NCI-H1417 (cell line): ENCODE measurements at regions not wholly inside any gene's neighbourhood (a gene's known extent, or its start where the extent isn't known, plus 50 kb on each side); places are given as distances from the start of the nearest gene placed in this dataset.

ENCODE experiments used
- DNase-seq, 3 experiments: peaks; one replicate each; lab custom pipeline; 2025; lab: John Stamatoyannopoulos, UW

DNA sequence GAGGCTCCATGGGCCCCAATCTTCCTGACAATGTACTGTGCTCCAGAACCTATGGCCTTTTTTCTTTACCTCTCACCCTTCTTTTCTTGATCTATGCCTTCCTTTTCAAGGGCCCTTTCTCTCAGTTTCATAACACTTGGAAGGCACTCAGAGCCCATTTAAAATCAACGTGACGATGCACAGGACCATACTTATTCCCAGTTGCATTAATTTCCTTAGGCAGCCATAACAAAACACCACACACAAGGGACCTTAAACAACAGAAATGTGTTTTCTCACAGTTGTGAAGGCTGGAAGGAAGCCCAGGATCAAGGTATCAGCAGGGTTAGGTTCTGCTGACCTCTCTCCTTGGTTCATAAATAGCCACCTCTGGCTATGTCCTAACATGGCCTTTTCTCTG is 414.0 kb upstream of the TNP1 start:
- no peak for DNase-seq

DNA sequence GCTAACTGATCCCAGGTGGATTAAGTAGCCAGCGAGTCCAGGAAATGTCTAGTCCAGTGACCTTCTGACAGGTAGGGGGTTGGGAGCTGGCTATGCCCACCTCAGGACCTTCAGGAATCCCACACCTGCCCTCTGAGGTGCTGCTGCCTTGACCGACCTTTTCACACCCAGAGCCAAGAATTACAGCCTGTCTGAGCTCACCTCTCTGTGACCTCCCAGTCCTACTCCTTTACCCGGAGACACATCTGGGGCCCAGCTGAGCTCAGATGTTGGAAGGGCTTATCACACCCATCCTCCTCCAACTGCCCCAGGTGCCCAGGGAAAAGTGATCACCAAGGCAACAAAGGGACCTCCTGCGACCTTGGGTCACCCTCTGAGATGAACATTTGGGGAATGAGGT is 413.3 kb upstream of the TNP1 start:
- DNase-seq, result no peak

GRCh38 chr2:217271813-217272212 is 411.9 kb upstream of the TNP1 start:
- DNase-seq, result no peak

DNA sequence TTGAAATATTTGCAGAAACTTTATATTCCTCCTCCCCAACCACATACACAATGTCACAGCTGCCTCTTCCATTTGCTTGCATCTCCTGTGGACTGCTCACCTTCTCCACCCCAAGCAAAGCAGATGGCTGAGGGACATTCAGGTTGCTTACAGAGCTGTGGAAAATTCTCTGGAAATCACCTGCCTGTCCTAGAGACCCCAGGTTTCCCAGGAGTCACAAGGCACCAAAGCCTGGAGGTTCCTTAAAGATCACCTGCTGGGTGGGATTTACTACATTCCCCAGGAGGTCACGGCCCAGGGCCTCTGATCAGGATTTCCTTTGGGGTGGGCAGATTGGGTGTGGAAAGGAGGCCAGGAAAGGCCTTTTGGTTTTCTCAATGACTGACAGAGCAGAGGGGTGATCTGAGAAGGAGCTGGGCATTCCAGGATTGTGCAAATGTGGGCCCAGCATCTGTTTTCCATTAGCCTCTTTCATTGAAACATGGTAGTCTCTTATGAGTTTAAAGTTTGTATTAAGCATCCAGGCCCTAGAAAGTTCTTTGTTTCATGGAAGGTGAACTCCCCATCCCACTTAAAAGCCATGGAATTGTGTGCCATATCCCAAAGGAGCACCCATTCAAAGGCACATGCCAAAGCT is 410.7 kb upstream of the TNP1 start:
- DNase-seq, result no peak

DNA sequence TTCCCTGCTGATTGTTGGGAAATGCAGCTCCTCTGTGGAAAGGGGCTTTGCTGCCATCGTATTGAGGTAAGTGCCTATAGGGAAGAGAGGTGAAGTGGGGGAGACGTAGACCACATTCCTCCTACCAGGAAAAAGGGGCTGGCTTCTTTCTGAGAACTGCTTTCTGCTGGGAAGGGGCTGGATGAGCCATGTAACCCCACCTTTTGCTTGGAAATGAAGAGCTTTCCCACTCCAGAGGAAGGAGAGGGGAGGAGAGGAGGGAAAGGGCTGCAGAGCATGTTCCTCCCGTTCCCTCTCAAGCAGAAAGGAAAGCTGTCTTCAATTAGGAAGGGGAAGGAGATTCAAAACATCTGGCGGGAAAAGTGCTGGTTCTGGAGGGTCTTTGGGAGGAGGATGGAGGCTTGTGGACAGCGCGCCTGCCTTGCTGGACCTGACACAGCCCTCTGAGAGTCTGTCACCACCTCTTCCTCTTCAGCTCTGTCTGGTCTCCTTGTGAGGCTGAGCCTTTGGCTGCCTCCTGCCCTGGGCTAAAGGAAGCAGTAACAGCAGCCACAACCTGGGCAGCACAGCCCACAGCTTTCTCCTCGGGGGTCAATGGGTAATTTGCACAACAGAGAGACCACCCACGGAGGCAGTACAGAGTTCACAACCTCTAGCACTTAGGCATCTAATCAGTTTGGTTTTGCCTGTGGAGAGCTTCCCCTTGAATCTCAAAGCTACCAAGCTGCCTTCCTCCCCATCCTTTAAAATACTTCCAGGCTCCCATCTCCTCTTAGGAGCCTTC is 410.0 kb upstream of the TNP1 start:
- no peak for DNase-seq

GRCh38 chr2:217268978-217269377 is 409.1 kb upstream of the TNP1 start:
- no peak for DNase-seq

DNA sequence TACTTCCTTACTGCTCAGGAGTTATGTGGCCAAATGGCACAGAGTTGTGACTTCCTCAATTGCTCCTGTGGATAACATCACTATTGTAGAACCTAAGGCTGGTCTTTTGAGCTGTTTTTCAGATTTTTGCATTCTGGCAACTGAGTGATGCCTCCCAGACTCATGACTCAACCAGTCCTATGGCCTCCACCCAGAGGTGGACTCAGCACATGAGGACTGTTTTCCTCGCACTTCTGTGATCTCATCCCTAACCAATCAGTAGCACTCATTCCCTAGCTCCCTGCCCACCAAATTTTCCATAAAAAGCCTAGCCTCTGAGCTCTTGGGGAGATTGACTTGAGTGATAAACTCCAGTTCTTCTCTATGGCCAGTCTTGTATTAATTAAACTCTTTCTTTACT is 407.9 kb upstream of the TNP1 start:
- DNase-seq, result no peak

DNA sequence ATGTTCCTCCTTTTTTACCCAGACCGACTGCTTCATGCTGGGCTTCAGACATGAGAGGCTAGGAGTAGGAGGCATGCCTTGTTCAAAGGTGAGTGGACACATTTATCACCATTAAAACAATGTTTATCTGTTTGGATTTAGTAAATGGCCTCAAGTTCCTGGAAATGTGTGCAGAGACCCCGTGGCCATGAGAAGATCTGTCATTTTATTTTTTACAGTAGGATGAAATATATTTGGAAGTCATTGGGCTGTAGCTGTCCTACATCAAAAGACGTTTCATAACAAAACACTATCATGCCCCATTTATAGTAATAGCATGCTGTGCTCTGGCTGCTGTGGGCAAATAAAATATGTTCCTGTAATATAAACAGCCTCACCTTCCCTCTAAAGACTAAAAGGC is 403.9 kb upstream of the TNP1 start:
- DNase-seq, result peak in 2 of 3 experiments; percentile 21 to 66

- DNase-seq, result no peak
Observed at GRCh38 chr2:217262911-217263310, 403.0 kb upstream of the TNP1 start.

DNA sequence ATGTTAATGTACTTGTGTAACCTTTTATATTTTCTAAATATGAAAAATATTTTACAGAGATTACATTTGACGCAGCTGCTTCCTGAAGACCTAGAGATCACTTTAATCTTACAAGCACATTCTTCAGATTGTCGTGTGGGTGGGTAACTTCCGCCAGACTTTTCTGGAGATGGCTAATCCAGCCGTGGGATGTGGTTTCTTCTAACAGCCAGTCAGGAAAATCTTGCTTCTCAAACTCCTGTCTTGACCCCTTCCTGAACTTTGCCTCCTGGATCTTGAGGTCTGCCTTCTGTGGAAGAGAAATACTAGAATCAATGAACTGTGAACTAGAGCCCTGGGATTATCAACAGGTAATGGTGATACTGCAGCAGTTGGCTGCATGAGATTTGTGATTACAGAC is 401.6 kb upstream of the TNP1 start:
- no peak for DNase-seq

GRCh38 chr2:217260441-217261115 is 400.7 kb upstream of the TNP1 start:
- DNase-seq, result no peak

- DNase-seq, result no peak
Observed at GRCh38 chr2:217258170-217258569, 398.3 kb upstream of the TNP1 start.

DNA sequence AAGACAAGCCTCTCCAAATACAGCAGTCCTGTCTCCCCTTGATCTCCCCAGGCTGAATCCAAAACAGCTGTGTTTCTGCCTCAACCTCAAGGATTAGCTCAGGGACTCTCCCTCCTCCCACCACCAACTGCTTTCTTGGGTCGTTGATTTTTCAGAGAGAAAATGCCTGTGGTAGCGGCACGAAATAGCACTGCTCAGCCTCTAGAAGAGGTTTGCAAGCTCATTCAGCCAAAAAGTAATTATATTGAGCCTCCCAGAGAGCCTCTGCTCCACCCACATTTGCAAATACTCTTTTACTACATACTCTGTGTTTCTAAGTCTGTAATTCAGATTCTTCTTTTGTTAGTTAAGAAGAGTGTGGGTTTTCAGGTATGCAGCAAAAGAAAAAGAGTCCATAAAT is 396.4 kb upstream of the TNP1 start:
- peak in 1 of 3 experiments; percentile 80 for DNase-seq

- DNase-seq, result no peak
Observed at GRCh38 chr2:217254111-217254510, 394.2 kb upstream of the TNP1 start.

- no peak for DNase-seq
Observed at GRCh38 chr2:217252181-217252580, 392.3 kb upstream of the TNP1 start.

- DNase-seq, result peak in 1 of 3 experiments; percentile 8
Observed at GRCh38 chr2:217250013-217250524, 390.2 kb upstream of the TNP1 start.

DNA sequence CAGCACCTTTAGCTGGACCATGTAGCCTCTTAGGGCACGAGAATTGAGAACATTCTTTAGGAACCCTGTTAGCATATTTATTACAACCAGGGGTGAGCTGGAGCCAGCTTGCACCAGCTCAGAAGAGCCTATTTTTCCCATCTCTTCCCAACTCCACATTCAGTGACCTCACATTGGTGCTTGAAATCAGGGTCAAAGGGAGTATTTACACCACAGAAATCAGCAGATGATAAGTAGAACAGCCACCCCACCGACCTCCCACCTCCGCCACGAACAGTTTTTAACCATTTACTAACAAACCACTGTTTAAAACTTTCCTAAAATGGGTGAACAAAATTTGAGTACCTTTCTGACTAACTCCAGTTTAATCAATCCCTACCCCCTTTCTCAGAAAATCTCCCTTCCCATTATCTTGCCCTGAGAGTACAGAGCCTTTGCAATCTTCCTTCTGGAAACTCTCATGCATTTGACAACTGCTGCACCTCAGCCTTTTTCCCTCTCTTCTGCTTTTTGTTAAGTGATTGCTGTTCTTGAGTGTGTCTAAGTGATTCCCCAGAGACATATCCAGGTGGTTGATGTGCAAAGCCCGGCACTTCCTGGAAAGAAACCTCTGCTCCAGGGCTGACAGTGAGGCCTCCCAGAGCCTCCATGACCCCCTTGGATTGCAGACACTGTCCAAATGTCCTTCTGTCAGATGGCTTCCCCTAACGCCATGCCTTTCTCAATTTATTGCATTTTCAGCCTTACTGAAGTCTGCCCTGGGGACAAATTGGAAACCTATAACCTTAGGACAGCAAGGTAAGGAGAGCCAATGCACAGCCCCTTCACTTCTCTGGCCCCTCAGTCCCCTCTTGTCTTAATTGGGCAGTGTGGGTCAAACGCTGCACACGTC is 389.5 kb upstream of the TNP1 start:
- peak in 2 of 3 experiments; percentile 5 to 80 for DNase-seq

- DNase-seq, result peak in 1 of 3 experiments; percentile 91
Observed at GRCh38 chr2:217248312-217248935, 388.6 kb upstream of the TNP1 start.

DNA sequence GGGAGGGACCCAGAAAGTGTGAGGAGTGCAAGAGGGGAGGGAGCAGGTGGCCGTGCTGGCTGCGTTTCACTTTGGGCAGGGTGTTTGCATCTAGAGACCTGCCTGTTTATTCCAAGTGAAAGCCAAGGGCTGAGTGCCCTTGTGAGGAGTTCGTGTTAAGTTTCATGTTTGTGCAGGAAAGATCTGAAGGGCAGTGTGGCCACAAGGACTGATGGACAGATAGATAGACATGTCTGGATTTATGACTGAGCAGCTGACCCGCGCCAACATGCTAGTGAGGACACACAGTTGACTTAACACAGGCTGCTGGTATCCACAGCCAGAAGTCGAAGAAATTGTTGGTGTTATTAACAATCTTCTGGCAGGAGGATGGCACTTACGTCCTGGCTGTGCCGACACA is 387.6 kb upstream of the TNP1 start:
- peak in 1 of 3 experiments; percentile 21 for DNase-seq

- no peak for DNase-seq
Observed at GRCh38 chr2:217246108-217246507, 386.2 kb upstream of the TNP1 start.

DNA sequence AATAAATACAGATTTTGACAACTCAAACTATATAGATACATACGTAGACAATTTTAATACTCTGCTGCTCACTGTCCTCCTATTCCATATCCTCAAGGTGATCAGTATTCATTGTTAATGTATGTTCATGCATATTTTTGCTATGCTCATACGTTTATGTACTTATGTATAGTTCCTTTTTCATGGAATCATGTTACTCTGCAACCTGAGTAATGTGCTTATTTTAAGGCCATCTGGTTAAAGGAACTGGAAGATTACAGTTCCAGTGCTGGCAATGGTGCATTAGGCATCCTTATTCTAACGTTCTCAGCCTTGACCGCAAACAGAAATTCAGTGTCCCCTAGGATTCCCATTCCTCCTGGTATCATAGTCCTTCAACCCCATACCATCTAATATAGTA is 385.0 kb upstream of the TNP1 start:
- DNase-seq, result peak in 1 of 3 experiments; percentile 24
